SK-N-SH (cell line): ENCODE measurements at regions not wholly inside any gene's neighbourhood (a gene's known extent, or its start where the extent isn't known, plus 50 kb on each side); places are given as distances from the start of the nearest gene placed in this dataset.
"Not testable (repeated sequence)": the region's sequence is repeated elsewhere in the genome, so short reads cannot be mapped to it uniquely, and the experiment has no call there.

Source experiments
- CTCF ChIA-PET: fragments of 300-600, 350-600 bp; formaldehyde crosslinking; extraction: SDS; loops from one replicate; lab custom pipeline; 2021; lab: Yijun Ruan, JAX
- POLR2A ChIA-PET: fragments of 350-600 bp; sonication (Branson Sonifier 250); formaldehyde crosslinking; extraction: SDS; loops from one replicate; lab custom pipeline; 2020; ENCODE audit warnings: antibody characterized with exemption, inconsistent platforms; lab: Yijun Ruan, JAX
- DNase-seq: peaks from one replicate; pipeline ENCODE4 v3.0.0; 2012
- H2AFZ ChIP-seq: fragments of 200-600 bp; sonication (generic); 2 replicates; pipeline ENCODE4 v1.8.1; 2016; ENCODE audit warnings: antibody characterized with exemption, mild to moderate bottlenecking, low read depth
- H3F3A ChIP-seq: fragments of 200-600 bp; sonication (generic); replicated peaks from 2 replicates; pipeline ENCODE3; 2016; ENCODE audit warnings: antibody characterized with exemption, mild to moderate bottlenecking; ENCODE audit not compliant: insufficient read depth
- H3K27ac ChIP-seq, 2 experiments: fragments of 200-500 bp in 1 of 2; fragments of 200-600 bp in 1 of 2; sonication (Bioruptor generic) in 1 of 2; sonication (generic), shearing (Covaris generic) in 1 of 2; 2 replicates each; pipeline versions ENCODE4 v1.5.1 to v1.6.1; 2014 to 2016; ENCODE audit warnings: low read depth in 2 of 2, inconsistent platforms in 1 of 2, low read length in 1 of 2, mild to moderate bottlenecking in 1 of 2, mixed read lengths in 1 of 2
- H3K27me3 ChIP-seq: fragments of 200-600 bp; sonication (generic), shearing (Covaris generic); 2 replicates; pipeline ENCODE4 v1.6.1; 2016; ENCODE audit warnings: mixed run types; ENCODE audit not compliant: insufficient read depth
- H3K36me3 ChIP-seq, 2 experiments: fragments of 200-500 bp in 1 of 2; fragments of 200-600 bp in 1 of 2; sonication (Bioruptor generic) in 1 of 2; sonication (generic) in 1 of 2; replicated peaks in 1 of 2; 2 replicates each; pipeline versions ENCODE3 to v1.5.1; 2014 to 2016; ENCODE audit warnings: low read length in 1 of 2, mild to moderate bottlenecking in 1 of 2; ENCODE audit not compliant: insufficient read depth in 2 of 2, control insufficient read depth in 1 of 2
- H3K4me1 ChIP-seq, 2 experiments: fragments of 200-500 bp in 1 of 2; fragments of 200-600 bp in 1 of 2; sonication (Bioruptor generic) in 1 of 2; sonication (generic), shearing (Covaris generic) in 1 of 2; 2 replicates each; pipeline versions ENCODE4 v1.5.1 to v1.6.1; 2014 to 2016; ENCODE audit warnings: low read depth in 1 of 2, low read length in 1 of 2, mixed run types in 1 of 2; ENCODE audit not compliant: insufficient read depth in 2 of 2, control insufficient read depth in 1 of 2
- H3K4me2 ChIP-seq: fragments of 200-600 bp; sonication (generic), shearing (Covaris generic); 2 replicates; pipeline ENCODE4 v1.6.1; 2017; ENCODE audit warnings: mixed run types
- H3K4me3 ChIP-seq, 2 experiments: fragments of 200-500 bp in 1 of 2; fragments of 200-600 bp in 1 of 2; sonication (Bioruptor generic) in 1 of 2; sonication (generic), shearing (Covaris generic) in 1 of 2; 2 replicates each; pipeline versions ENCODE4 v1.5.1 to v1.8.1; 2014 to 2016; ENCODE audit warnings: low read depth in 2 of 2, inconsistent platforms in 1 of 2, low read length in 1 of 2, mild to moderate bottlenecking in 1 of 2, mixed read lengths in 1 of 2, moderate library complexity in 1 of 2
- H3K79me2 ChIP-seq: fragments of 200-600 bp; sonication (generic); 2 replicates; pipeline ENCODE4 v1.8.1; 2017; ENCODE audit warnings: mild to moderate bottlenecking; ENCODE audit not compliant: insufficient read depth
- H3K9ac ChIP-seq: fragments of 200-600 bp; sonication (generic); 2 replicates; pipeline ENCODE4 v1.6.1; 2017; ENCODE audit warnings: mixed run types
- H3K9me2 ChIP-seq: fragments of 200-600 bp; sonication (generic); 2 replicates; pipeline ENCODE4 v1.6.1; 2017; ENCODE audit warnings: mixed run types
- H3K9me3 ChIP-seq: fragments of 200-600 bp; sonication (generic); 2 replicates; pipeline ENCODE4 v1.6.1; 2017; ENCODE audit warnings: mixed run types, mild to moderate bottlenecking, moderate library complexity
- H4K20me1 ChIP-seq: fragments of 200-600 bp; sonication (generic); 2 replicates; pipeline ENCODE4 v1.6.1; 2017; ENCODE audit warnings: mild to moderate bottlenecking, mixed run types; ENCODE audit not compliant: insufficient read depth
- NRF1 ChIP-seq: IDR thresholded peaks from 2 replicates; pipeline ENCODE4 v1.6.1; 2012; ENCODE audit warnings: low read depth, mild to moderate bottlenecking, low read length
- POLR2AphosphoS5 ChIP-seq: IDR thresholded peaks from 2 replicates; pipeline ENCODE4 v1.6.1; 2012; ENCODE audit warnings: low read depth, low read length
- TAF1 ChIP-seq: IDR thresholded peaks from 2 replicates; pipeline ENCODE4 v1.6.1; 2012; ENCODE audit warnings: low read depth, mild to moderate bottlenecking, low read length, moderate library complexity, borderline replicate concordance
- YY1 ChIP-seq: IDR thresholded peaks from 2 replicates; pipeline ENCODE4 v1.4.0; 2012; ENCODE audit warnings: low read depth, mild to moderate bottlenecking
- WGBS: methylation state at CpG from one replicate; pipeline ENCODE4 v1.1.6; 2017; ENCODE audit warnings: low lambda C conversion rate; 5-methylcytosine and 5-hydroxymethylcytosine counted together
- TF ChIP-seq, protein P1 (sequence below): IDR thresholded peaks from 2 replicates; pipeline ENCODE4 v1.4.0; 2012; ENCODE audit warnings: low read depth

DNA sequence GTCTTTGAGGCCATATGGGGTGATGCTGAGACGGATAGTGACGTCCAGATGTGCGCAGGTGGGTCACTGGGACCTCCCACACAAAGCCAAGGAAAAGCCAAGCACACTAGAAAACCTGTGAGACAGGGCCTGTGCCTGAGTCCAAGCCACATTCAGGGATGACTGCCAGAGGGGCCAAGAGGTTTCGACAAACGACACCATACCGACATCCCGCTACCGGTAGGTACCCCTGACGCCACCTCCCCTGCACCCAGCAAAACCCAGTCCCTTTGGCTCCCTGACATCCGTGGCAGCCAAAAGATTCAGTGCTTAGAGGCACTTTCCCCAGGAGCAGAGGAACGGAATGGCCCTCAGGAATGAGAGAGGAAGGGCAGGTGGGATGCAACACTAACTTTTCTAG is 158.0 kb upstream of the ZNF337 start:
- H3K9me2 ChIP-seq, H3F3A ChIP-seq, CTCF ChIA-PET, H3K9ac ChIP-seq, H3K4me1 ChIP-seq, H3K79me2 ChIP-seq, DNase-seq, H3K9me3 ChIP-seq, H3K36me3 ChIP-seq, H3K27me3 ChIP-seq, H4K20me1 ChIP-seq, H3K27ac ChIP-seq: not testable (repeated sequence)
- peak overlapping the region; percentile 74; the same call in 1 of the 2 replicates for H2AFZ ChIP-seq
- POLR2A ChIA-PET: interaction anchor here (0.6 kb wide), 1 partner anchor 659 kb away, joined by 5 read pairs; the partner anchor contains the start of gene ENTPD6
- WGBS: 79% methylated on average over 10 of the region's 11 CpGs
- H3K4me2 ChIP-seq: peak overlapping the region; percentile 70; the same call in 1 of the 2 replicates
- H3K4me3 ChIP-seq: peak overlapping the region; percentile 56 to 59; a peak in 1 of 4 replicates

- H3K9me3 ChIP-seq, CTCF ChIA-PET, H3K27me3 ChIP-seq, H3K4me1 ChIP-seq, H4K20me1 ChIP-seq, H3K9me2 ChIP-seq, H3K79me2 ChIP-seq, H3K36me3 ChIP-seq, H3F3A ChIP-seq: not testable (repeated sequence)
- TF ChIP-seq, protein P1, sequence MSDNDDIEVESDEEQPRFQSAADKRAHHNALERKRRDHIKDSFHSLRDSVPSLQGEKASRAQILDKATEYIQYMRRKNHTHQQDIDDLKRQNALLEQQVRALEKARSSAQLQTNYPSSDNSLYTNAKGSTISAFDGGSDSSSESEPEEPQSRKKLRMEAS: peak; percentile 26; the same call in 1 of the 2 replicates
- peak; percentile 86 for TF ChIP-seq YY1
- peak; percentile 21; the same call in 1 of the 2 replicates for TF ChIP-seq TAF1
- TF ChIP-seq NRF1: peak; percentile 81
- peak; percentile 38; the same call in 1 of the 2 replicates for TF ChIP-seq POLR2AphosphoS5
- peak overlapping the region; percentile 70 for H3K4me2 ChIP-seq
- peak overlapping the region; percentile 74; the same call in 1 of the 2 replicates for H2AFZ ChIP-seq
- H3K4me3 ChIP-seq: peak overlapping the region; percentile 56 to 59
- 3% methylated on average over 35 of the region's 55 CpGs for WGBS
- H3K9ac ChIP-seq: peak overlapping the region; percentile 62
- POLR2A ChIA-PET: interaction anchor here (0.6 kb wide), 1 partner anchor 659 kb away, joined by 5 read pairs; the partner anchor contains the start of gene ENTPD6
- DNase-seq: peak; percentile 74
- peak overlapping the region in 1 of 2 experiments; percentile 64; a peak in 1 of 4 replicates for H3K27ac ChIP-seq
Observed at GRCh38 chr20:25853718-25854388, 157.2 kb upstream of the ZNF337 start.

DNA sequence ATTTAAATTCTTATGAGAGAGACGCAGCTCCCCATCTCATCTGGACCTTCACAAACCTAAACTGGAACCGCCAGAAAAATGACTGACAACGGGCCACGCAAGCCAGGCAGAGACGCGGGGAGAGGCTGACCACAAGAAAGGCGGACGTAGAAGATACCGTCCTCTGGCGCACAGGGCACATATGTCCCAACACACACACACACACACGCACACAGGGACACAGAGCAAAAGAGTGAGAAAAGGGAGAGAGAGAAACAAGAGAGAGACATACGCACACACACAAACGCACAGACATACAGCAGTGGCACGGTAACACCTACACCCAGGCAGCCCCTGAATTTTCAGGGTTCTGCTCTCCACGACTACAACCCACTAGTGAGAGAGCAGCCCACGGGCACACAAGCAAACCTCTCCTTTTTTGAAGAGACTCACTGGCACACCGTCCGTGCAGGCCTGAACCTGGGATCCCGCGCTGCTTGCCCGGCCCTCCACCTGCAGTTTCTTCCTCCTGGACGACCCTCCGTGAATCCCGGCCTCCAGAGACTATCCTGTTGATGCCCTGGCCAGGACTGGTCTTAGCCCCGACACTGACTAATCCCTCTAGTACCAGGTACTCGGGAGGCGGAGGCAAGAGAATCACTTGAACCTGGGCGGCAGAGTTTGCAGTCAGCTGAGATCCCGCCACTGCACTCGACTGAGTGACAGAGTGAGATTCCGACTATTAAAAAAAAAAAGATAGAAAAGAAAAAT is 156.5 kb upstream of the ZNF337 start:
- H3K27me3 ChIP-seq, H3K4me1 ChIP-seq, H3K79me2 ChIP-seq, H3K27ac ChIP-seq, DNase-seq, CTCF ChIA-PET, H3K9me2 ChIP-seq, H3K9me3 ChIP-seq, H4K20me1 ChIP-seq, H3K36me3 ChIP-seq, POLR2A ChIA-PET, H3F3A ChIP-seq: not testable (repeated sequence)
- Histone ChIP-seq H3K4me3 (peak overlapping the region; percentile 56 to 59), H2AFZ (peak overlapping the region; percentile 74; the same call in 1 of the 2 replicates), H3K4me2 (peak overlapping the region; percentile 70), H3K9ac (peak overlapping the region; percentile 62; the same call in 1 of the 2 replicates)
- WGBS: 65% methylated on average over 31 of the region's 31 CpGs

- CTCF ChIA-PET: not testable (repeated sequence)
Observed at GRCh38 chr20:25850133-25850532, 153.5 kb upstream of the ZNF337 start.

More at GRCh38 chr20:25850133-25850532, 153.5 kb upstream of the ZNF337 start:
- H3K27ac ChIP-seq, H3K36me3 ChIP-seq, POLR2A ChIA-PET, H4K20me1 ChIP-seq, H2AFZ ChIP-seq, H3K4me1 ChIP-seq, H3K9me2 ChIP-seq, H3K9me3 ChIP-seq, H3K4me2 ChIP-seq, H3F3A ChIP-seq, DNase-seq, H3K27me3 ChIP-seq, H3K9ac ChIP-seq, H3K79me2 ChIP-seq, H3K4me3 ChIP-seq: not testable (repeated sequence)
- 77% methylated on average over 4 of the region's 4 CpGs for WGBS
